HG03039 (cell line): ENCODE measurements at regions not wholly inside any gene's neighbourhood (a gene's known extent, or its start where the extent isn't known, plus 50 kb on each side); places are given as distances from the start of the nearest gene placed in this dataset.
A peak's percentile ranks its signal among the peaks of the same experiment; 100 is the strongest.

ENCODE experiments used
- ATAC-seq: cut with Tn5 transposase; IDR thresholded peaks from one replicate; pipeline ENCODE4 v1.9.1; 2021; ENCODE audit warnings: mild to moderate bottlenecking, moderate library complexity; ENCODE audit not compliant: unreplicated experiment

- no peak for ATAC-seq
These were observed 68.6 kb upstream of the FOXA2 start for GRCh38 chr20:22652681-22653588.

- ATAC-seq, result no peak
These were observed 69.6 kb upstream of the FOXA2 start for GRCh38 chr20:22653658-22654642.

- no peak for ATAC-seq
These were observed 79.2 kb upstream of the FOXA2 start for GRCh38 chr20:22663528-22664025.

GRCh38 chr20:22667198-22667597, 82.8 kb upstream of the FOXA2 start:
- ATAC-seq, result no peak

- ATAC-seq, result no peak
These were observed 87.8 kb upstream of the FOXA2 start for GRCh38 chr20:22672191-22672590.

- ATAC-seq, result no peak
These were observed 89.1 kb upstream of the FOXA2 start for GRCh38 chr20:22673467-22673866.

GRCh38 chr20:22675341-22675740, 91.0 kb upstream of the FOXA2 start:
- no peak for ATAC-seq

- no peak for ATAC-seq
These were observed 94.3 kb upstream of the FOXA2 start for GRCh38 chr20:22678678-22679077.

GRCh38 chr20:22679197-22679596, 94.8 kb upstream of the FOXA2 start:
- no peak for ATAC-seq

- no peak for ATAC-seq
These were observed 95.8 kb upstream of the FOXA2 start for GRCh38 chr20:22680031-22680740.

GRCh38 chr20:22681591-22682248, 97.3 kb upstream of the FOXA2 start:
- no peak for ATAC-seq

- ATAC-seq, result no peak
These were observed 98.0 kb upstream of the FOXA2 start for GRCh38 chr20:22682381-22682780.

GRCh38 chr20:22684072-22684762, 99.8 kb upstream of the FOXA2 start:
- ATAC-seq, result peak; percentile 61

GRCh38 chr20:22684763-22685443, 100.5 kb upstream of the FOXA2 start:
- ATAC-seq, result no peak

GRCh38 chr20:22686097-22686496, 101.7 kb upstream of the FOXA2 start:
- no peak for ATAC-seq

- no peak for ATAC-seq
These were observed 103.4 kb upstream of the FOXA2 start for GRCh38 chr20:22687676-22688349.

GRCh38 chr20:22688485-22688884, 104.1 kb upstream of the FOXA2 start:
- ATAC-seq, result no peak

GRCh38 chr20:22689266-22689665, 104.9 kb upstream of the FOXA2 start:
- ATAC-seq, result no peak

GRCh38 chr20:22690000-22690399, 105.6 kb upstream of the FOXA2 start:
- no peak for ATAC-seq
